ENCODE measurements at regions not wholly inside any gene's neighbourhood (a gene's known extent, or its start where the extent isn't known, plus 50 kb on each side); places are given as distances from the start of the nearest gene placed in this dataset.

DNA sequence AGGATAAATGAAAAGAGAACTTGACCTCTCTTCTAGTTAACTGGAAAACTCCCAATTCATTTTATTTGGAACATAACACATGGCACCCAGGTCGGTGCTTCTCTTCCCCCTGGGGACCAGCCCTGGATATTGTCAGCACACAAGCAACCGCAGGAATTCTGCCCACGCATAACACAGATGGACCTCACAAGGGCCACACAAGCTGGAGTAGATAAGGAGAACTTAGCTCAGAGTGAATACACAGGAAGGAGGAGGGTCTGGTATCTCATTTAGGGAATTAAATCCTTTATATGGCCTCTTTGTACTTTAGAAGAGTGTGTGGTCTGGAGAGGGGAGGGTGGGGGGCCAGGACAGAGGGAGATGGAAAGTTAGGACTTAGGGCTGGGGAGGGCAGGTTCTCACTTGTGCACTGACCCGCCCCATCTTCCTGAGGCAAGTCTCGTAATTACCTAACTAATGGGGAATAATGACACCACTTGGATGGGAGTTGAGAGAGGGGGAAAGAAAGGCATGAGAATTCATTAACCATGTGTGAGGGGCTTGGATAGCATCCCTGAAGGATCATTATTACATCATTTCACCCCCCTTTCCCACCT is 341.2 kb upstream of the WWC1 start:
- no peak overlapping the region for H3K4me3 ChIP-seq (ENCODE audit: low read length)
- no peak for TF ChIP-seq ZNF274 (IDR thresholded peaks at IDR 0.05; ENCODE audit: low read depth, low read length)

DNA sequence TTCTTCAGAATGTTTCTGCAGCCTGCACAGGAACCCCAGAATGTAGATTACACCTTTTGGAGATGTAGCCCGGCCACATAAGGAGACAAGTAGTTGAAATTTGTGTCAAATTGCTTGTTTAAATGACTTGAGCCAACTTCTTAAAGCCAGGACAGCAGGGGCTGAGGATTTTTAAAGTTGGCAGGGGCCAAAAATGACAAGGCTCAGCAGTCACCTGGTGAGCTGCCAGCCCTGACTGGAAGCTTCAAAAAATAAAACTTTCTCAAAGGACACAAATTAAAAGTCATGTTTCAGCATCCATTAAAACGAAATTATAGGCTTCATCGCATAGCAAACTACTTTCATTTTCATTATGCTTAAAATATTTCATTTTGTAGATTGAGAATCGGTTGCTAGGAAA is 340.3 kb upstream of the WWC1 start:
- H3K4me3 ChIP-seq (ENCODE audit: low read length) = no peak overlapping the region

DNA sequence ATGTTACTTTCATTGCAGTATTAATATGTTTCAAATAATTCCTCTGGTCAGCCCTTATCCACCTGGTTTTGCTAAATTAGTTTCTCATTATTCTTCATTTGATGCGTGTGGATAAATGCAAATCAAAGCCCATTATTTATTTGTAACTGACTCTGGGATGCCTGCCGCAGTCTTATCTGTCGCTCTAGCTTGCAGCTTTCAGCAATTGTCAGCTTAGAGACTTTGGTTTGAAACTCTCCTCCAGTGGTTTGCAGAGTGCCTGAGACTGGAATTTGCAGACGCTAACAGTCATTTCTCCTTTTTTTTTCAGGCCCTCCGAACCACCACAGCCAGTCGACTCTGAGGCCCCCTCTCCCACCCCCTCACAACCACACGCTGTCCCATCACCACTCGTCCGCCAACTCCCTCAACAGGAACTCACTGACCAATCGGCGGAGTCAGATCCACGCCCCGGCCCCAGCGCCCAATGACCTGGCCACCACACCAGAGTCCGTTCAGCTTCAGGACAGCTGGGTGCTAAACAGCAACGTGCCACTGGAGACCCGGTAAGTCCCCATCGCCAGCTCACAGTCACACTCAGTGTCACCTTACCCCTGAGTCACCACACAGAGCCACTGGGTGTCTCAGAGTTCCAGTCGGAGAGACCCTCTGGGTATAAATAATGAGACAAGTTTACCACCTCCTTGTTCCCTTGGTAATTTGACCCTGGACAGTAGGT is 339.0 kb upstream of the WWC1 start:
- no peak overlapping the region for H3K4me3 ChIP-seq (ENCODE audit: low read length)

More for the DNA sequence above, 340.3 kb upstream of the WWC1 start:
- TF ChIP-seq ZNF274 (IDR thresholded peaks at IDR 0.05; ENCODE audit: low read depth, low read length) = no peak

DNA sequence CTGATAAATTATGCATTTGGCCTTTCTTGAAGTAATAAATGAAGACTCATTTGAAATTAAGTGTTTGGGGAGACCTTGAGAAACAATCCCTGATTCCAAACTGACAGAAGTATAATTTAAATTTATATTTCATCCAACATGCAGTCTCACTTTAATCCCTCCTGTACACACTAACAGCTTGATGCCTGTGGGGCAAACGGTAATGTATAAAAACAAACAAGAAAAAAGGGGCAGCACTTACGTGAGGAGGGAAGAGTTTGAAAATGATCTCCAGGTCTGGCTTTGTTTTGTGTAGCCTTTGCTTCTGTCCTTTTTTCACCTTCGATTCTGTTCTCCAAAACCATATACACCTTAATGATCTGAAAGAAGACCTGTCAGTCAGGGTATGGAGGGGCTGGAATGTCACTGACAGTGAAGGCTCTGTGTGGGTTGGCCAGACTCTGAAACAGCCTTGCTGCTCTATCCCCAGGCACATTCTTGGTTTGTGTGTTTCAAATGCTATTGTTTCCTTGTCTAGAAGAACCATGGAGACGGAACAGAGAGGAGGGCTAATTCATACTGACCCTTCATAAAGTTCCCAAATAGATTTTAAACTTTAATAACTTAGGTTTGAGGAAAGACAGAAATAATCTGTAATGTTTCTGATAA is 338.2 kb upstream of the WWC1 start:
- no peak for TF ChIP-seq ZNF274 (IDR thresholded peaks at IDR 0.05; ENCODE audit: low read depth, low read length)

More for the DNA sequence above, 339.0 kb upstream of the WWC1 start:
- TF ChIP-seq ZNF274 (IDR thresholded peaks at IDR 0.05; ENCODE audit: low read depth, low read length) = no peak

DNA sequence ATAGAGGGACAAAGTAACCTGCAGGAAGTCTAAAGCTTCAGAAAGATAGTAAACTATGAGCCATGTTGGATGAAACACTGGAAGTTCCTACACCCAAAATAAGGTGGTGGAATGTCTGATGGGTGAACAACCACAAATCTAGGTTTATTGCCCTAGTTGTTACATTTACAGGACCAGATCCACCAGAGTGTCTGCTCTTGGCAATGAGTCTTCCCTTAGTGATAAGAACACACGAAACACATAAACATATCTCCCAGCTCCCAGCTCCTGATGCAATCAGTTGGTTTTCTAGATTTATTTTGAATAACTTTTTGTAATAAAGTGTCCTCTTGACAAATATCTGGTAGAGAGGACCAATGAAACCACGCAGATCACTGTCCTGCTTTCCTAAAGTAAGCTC is 329.7 kb upstream of the WWC1 start:
- H3K4me3 ChIP-seq (ENCODE audit: low read length) = no peak overlapping the region
- no peak for TF ChIP-seq ZNF274 (IDR thresholded peaks at IDR 0.05; ENCODE audit: low read depth, low read length)

More for the DNA sequence above, 338.2 kb upstream of the WWC1 start:
- no peak overlapping the region for H3K4me3 ChIP-seq (ENCODE audit: low read length)

DNA sequence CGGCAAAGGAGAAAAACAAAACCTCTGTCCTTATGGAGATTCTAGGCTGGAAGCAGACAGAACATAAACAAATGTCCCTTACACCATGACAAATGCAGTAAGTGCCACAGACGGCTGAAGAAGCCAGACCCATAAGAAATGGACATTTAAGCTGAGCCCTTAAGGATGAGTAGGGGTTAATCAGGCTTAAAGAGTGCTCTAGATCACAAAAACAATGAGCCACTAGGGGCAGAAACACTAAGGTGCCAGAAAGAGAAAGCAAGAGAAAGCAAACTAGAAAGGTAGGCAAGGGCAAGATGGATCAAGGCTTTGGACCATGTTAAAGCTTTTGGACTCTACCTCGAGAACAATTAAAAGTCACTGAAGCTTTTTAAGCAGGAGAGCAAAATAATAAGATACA is 326.9 kb upstream of the WWC1 start:
- TF ChIP-seq ZNF274 (IDR thresholded peaks at IDR 0.05; ENCODE audit: low read depth, low read length) = no peak
- no peak overlapping the region for H3K4me3 ChIP-seq (ENCODE audit: low read length)

DNA sequence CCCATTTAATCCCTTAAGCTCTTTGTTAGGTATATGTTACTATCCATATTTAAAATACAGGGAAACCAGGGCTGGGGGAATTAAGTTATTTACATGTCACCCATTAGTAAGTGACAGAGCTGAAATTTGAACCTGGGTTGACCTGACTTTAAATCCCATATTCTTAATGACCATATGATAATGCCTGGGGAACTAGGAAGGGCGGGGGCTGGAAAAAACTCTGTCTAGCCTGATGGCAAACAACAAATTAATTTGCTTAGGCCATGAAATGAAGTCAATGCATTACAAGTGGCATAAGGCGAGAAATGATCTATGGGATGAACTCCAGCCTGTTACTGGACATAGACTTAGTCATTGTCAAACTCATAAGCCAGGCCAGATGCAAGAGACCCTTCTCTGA is 325.7 kb upstream of the WWC1 start:
- no peak overlapping the region for H3K4me3 ChIP-seq (ENCODE audit: low read length)
- TF ChIP-seq ZNF274 (IDR thresholded peaks at IDR 0.05; ENCODE audit: low read depth, low read length) = no peak

DNA sequence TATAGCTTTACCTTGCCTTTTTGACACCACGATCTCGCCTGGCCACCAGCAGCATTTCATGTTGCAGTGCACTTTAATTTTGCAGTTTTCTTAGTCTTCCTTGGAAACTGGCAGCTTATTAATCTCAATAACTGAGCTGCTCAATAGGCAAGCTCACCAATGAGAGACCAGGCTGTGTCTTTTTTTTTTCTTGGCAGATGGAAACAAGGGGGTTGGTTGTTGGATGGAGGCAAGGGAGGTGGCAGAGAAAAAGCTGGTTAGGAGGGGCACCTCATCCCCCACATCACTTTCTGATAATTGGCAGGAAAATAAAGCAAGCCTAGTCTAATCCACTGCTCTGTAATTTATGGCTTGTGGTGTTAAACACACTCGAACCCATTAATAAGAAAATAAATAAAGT is 324.5 kb upstream of the WWC1 start:
- no peak for TF ChIP-seq ZNF274 (IDR thresholded peaks at IDR 0.05; ENCODE audit: low read depth, low read length)

DNA sequence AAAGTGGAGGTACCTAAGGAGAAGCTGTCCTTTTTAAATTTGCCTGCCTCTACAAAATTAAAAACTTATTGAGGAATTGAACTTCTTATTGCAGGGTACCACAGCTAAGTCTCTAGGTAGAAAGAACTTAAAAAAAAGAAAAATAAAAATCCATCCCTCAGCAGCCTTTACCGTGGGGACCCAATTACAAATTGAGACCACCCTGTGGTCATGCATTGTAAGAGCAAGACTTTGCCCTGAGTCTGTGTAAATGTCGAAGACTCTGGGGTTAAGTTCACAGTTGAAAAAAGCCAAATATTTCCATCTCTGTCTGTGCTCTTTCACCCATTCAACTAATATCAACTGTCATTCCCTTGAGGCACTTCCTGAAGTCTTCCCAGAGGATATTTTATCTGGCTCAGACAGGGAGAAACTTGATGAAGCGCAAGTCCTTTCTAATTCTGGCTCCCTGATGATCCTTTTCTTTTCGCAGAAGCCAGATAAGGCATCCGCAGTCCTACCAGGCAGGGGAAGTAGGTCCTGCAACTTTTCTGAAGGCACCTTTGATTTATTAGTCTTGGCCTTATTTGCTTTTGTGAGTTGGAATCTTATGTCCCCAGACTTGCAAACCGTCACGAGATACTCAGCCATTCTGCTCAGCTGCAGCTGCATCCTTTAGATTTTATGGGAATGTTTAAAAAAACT is 323.8 kb upstream of the WWC1 start:
- no peak for TF ChIP-seq ZNF274 (IDR thresholded peaks at IDR 0.05; ENCODE audit: low read depth, low read length)
- no peak overlapping the region for H3K4me3 ChIP-seq (ENCODE audit: low read length)

More for the DNA sequence above, 324.5 kb upstream of the WWC1 start:
- H3K4me3 ChIP-seq (ENCODE audit: low read length) = no peak overlapping the region

DNA sequence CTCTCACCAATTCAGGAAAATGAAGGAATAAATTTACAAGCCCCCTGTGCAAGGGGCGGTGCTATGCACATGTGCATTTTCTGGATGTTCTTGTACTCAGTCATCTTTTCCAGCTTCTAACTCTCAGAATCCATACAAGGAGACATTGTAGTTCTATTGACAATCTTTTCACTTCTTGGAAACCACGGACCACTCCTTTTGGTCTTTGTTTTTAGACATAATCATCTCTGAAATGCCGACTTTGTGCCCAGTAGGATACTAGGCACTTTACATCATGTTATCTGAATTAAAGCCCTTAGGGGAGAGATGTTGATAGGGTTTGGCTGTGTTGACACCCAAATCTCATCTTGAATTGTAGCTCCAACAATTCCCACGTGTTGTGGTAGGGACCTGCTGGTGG is 322.6 kb upstream of the WWC1 start:
- no peak overlapping the region for H3K4me3 ChIP-seq (ENCODE audit: low read length)
- TF ChIP-seq ZNF274 (IDR thresholded peaks at IDR 0.05; ENCODE audit: low read depth, low read length) = no peak

DNA sequence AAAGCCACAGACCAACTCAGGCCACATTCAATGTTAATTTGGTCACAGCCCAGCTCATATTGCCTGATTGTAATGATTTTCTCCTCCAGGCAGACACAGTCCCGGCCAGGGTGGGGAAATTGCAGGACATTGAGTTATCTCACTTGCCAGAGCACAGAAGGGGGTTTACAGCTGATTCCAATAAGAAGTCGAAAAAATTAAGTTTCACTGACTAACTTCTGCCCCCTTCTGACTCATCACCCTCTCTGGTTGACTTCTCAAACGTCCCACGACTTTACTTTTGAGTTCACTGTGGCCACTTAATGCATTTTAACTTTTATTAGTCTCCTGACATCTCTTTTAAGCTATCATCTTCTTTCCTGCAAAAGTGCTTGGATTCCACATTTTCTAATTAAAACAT is 321.4 kb upstream of the WWC1 start:
- H3K4me3 ChIP-seq (ENCODE audit: low read length) = no peak overlapping the region
- TF ChIP-seq ZNF274 (IDR thresholded peaks at IDR 0.05; ENCODE audit: low read depth, low read length) = no peak

DNA sequence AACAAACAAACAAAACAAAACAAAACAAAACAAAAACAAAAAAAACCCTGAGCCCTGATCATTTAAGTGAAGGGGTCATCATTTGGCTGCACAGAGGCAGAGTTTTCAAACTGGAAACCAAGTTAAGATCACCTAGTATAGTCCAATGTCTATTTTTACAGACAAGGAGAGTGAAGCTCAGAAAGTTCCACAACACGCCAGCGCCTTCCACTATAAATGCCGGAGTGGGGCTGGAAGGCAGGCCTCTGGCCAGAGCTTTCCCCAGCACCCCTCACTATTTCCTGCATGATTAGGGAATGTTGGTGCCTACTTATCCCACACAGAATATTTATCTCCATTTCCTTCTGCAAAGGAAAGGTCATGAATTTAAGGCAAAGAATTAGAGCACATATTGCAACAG is 319.7 kb upstream of the WWC1 start:
- no peak for TF ChIP-seq ZNF274 (IDR thresholded peaks at IDR 0.05; ENCODE audit: low read depth, low read length)
- no peak overlapping the region for H3K4me3 ChIP-seq (ENCODE audit: low read length)

DNA sequence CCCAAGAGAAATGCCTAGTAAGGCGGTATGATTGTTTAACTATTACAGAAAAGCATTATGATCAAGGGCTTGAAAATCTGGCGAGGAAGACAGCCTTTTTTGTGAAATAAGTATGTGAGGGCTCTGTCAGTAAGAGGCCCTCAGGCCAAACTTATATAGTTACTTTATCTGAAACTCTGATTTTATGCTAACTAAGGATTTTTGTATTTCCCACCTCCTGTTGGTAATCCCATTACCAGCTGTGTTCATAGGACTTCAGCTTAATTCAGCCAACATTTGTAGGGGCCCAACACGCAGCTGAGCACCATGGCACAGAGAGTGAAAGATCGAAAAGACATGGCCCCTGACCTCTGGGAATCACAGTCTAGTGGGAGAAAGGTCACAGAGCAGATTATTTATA is 318.3 kb upstream of the WWC1 start:
- TF ChIP-seq ZNF274 (IDR thresholded peaks at IDR 0.05; ENCODE audit: low read depth, low read length) = no peak
- H3K4me3 ChIP-seq (ENCODE audit: low read length) = no peak overlapping the region

DNA sequence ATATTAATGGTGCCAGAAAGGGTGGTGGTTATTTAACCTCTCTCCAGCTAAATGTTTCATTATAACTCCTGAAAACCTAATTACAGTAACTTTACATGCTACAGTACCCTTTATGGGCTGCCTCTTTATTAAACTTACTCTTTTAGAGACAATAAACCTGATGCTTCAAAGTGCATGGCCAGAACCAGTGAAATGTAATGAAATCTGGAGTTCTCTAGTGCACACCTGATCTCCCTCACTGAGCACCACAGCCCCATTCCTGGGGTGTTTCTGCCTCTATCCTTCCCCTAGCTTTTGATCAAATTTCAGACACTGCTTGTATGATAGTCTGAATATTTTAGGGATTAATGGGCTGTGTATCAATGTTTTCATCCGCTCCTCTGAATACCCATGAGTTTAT is 306.5 kb upstream of the WWC1 start:
- no peak for TF ChIP-seq ZNF274 (IDR thresholded peaks at IDR 0.05; ENCODE audit: low read depth, low read length)
- no peak overlapping the region for H3K4me3 ChIP-seq (ENCODE audit: low read length)

DNA sequence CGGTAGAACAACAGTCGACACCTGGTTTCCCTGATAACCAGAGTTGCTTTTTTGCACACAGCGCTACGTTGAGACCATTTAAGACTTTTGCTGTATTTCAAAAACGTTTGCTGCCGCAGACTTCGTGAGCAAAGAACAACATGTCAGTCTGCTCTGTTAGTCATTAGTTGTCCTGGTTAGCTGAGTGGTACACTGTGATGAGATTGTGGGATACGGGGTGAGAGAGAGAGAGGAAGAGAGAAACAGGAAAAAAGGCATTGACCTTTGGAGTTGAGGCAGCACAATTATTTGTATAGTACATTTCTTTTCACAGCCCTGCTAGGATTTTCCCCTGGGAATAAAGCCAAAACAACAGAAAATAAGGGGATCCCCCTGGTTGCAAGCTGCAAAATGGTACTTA is 306.1 kb upstream of the WWC1 start:
- no peak overlapping the region for H3K4me3 ChIP-seq (ENCODE audit: low read length)
- no peak for TF ChIP-seq ZNF274 (IDR thresholded peaks at IDR 0.05; ENCODE audit: low read depth, low read length)
